ENCODE measurements at regions not wholly inside any gene's neighbourhood (a gene's known extent, or its start where the extent isn't known, plus 50 kb on each side); places are given as distances from the start of the nearest gene placed in this dataset.

GRCh38 chr20:52439375-52439774 is 247.8 kb upstream of the ZFP64 start:
- TF ChIP-seq CTCF (IDR thresholded peaks at IDR 0.05; ENCODE audit: borderline replicate concordance, extremely low read depth, low read length, poor library complexity, severe bottlenecking) (no peak), EZH2 (IDR thresholded peaks at IDR 0.05; ENCODE audit: borderline replicate concordance, low read depth, low read length, severe bottlenecking) (no peak)
